KG1 (cell line): ENCODE measurements at regions not wholly inside any gene's neighbourhood (a gene's known extent, or its start where the extent isn't known, plus 50 kb on each side); places are given as distances from the start of the nearest gene placed in this dataset.

ENCODE experiments used
- DNase-seq: peaks from one replicate; lab custom pipeline; 2025; lab: John Stamatoyannopoulos, UW

DNA sequence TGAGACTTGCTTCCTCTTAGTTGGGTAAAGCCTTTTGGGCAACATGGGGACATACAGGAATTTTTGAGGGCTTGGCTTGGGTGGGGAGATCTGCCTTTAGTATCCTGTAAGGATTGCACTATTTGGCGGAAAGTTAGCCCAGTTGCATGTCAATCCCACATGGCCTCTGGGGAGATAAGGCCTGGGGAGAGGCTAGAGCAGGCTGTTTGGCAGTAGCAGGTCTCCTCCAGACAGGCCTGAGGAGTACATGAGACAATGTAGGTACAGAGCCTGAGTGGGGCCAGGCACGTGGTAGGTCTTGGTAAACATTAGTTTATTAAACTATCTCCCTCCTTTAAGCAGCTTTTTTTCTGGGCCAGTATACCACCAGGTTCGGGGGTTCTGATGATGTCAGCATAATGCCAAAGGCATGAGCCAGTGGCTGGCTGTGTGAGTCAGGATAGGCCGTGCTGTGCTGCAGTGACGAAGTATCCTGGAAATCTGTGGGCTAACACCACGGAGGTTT is 147.9 kb downstream of the VEGFA start:
- DNase-seq: no peak

GRCh38 chr6:43916924-43917877 is 147.2 kb downstream of the VEGFA start:
- no peak for DNase-seq

DNA sequence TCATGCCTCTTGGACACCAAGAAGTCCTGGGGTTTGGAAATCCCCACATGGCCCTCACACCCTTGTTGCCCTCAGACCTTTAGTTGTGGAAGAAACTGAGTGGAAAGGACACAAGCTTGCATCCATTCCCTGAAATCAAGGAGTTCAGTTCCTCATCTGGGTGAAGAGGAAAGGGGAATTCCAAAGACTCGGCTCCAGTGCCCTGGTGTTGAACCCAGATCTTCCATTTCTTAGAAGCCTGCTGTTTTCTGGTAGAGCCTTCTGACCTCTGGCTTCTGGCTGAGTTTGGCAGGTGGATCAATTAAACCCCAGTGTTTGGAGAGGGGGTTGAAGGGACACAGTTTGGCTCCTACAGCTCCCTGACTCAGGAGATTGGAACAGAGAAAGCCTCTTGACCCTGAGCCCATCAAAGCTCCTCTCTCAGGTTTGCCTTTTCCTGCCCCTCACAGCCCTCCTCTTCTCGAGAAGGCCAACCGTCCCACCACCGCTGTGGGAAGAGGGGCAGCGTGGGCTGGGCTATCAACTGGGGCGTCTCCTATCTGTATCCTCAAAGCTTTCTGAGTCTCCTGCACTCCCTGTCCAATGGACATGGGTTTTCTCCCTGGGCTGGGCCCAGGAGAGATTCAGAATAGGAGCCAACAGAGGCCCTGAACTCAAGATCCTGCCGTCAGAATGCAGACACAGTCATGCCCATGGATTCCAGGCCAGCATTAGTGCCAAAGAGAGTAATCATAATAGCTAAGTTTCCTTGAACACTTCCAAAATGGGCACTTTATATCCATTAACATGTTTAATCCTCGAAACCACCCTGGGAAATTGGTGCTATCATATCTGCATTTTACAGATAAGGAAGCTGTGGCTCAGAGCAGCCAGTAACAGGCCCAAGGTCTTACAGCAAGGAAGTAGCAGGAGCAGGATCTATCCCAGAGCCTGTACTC is 146.2 kb downstream of the VEGFA start:
- no peak for DNase-seq

DNA sequence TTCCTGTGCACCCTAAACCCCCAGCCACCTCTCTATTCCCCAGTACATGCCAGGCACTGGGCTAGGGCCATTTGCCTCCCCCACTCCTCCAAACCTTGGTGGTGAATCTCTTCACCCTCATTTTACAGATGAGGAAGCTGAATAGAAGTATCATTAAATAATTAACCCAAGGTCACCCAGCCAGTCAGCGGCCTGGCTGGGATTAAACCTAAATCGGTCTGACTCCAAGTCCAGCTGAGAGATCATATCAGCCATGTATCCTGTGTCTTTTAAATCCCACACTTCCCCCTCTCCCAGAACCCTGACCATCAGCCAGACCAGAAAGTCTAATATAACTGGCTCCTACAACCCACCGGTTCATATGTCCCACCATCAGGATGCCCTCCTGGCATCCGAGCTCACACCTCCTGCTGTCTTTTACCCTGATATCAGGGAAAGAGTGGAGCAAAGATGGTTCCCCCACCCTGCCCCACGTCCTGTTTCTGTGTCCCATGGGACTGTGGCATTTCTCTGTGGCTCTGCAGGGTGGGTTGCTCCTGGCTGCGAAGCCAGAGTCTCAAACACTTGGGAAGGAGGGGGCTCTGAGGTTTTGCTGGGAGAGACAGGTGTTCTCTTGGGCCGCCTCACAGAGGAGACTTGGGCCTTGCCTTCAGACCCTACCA is 145.3 kb downstream of the VEGFA start:
- no peak for DNase-seq

DNA sequence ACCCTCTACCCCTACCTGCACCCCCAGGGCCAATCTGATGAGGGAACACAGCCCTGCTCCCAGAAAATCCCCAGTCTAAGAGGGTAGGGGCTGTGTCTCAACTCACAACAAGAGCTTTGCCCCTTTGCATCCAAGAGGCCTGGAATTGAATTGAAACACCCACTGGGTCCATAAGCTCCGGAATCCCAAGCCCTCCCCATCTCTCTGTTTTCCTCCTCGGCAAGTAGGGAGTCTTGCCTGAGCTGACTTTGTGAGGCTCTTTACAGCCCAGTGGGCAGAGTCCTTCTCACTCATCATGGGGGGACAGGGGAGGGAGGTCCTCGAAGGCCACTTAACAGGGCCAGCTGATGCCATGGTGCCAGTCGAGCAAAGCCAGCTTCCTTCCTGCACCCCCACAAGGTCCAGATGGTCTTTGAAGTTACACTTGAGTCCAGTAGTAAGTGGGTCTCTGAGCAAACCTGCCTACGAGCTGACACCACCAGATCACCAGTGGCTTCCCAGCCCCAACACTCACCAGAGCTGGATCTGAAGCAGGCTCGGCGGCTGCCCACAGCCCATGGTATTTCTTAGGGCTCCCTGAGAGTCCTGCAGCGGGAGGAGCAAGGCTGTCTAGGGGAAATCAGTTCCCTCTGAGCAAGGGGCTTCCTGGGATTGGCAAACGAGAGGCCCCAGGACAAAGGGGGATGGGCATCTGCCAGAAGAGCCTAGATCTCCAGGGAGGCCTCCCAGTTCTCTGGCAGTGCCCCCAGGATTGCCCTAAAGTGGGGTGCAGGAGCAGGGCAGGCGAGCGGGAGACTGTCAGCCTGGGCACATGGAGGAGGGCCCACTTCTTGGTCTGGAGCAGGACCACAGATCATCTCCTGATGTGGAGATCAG is 144.5 kb downstream of the VEGFA start:
- no peak for DNase-seq

DNA sequence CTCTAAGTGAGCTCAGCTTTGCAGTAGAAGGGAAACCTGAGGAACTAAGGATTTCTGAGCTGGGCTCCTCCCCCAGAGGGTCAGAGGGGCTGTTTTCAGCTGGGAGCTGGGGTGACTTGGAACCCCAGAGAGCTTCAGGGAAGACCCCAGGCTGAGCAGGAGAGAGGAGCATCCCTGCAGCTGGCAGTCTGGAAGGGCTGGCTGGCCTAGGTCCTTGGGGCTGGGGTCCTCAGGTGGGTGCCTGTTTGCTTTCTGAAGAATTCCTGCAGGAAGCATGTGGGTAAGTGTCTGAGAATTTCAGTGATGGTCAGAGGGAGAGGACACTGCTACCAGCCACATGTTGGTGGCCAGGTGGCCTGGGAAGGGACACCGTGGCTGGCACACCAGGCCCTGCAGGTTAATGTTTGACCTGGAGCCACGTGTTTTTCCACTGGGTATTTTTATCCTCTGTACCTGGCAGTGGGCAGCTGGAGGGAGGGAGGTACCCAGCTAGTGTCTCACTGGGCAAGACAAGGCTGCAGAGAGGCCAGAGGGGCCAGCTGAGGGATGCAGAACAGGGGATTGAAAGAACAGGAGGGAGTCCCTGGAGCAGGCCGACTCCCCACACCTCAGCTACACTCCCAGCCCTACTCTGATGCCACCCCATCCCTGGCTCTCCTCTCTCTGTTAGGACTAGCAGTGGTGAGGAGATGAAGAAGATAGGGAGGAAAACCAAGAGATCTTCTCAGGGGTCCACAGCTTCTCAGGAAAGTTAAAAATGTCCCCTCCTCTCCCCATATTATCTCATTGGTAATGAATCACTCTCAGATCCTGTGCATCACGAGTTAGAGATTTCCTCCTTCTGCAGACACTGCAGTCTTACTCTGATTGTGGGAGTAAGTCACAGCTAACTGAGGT is 143.6 kb downstream of the VEGFA start:
- no peak for DNase-seq

DNA sequence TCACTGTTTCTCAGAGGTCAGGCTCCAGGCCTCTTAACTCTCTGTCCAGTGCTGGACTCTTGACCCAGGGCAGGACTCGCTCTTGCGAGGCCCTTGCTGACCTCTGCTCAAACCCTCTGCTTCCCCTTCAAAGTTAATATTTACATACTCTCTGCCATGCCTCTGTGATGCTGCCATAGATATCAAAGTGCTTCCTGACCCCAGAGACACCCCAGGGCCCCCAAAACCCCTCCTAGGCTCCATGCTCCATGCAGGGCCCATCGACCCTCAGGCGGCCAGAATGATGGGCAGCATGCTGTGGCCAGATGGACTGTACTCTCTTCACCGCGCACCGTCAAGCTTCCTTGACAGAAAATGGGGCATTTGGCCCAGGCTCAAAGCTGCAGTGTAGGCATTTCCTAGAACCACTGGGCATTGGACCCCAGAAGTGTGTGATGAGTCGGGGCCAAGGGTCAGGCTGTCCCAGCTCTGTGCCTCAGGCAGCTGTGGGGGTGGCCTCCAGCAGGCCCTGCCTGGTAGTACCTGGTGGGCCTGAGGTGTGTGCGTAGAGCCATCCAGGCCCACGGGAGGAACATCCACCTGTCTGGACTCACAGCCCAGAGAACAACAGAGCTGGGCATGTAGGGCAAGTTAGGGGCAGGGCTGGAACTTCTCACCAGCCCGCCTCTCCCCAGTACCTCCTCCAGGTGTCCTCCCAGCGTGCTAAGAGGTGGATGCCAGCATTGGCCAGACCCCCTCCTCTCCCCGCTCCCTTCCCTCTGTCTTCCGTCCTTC is 142.8 kb downstream of the VEGFA start:
- no peak for DNase-seq

- no peak for DNase-seq
Measured at GRCh38 chr6:43912116-43912577, 142.1 kb downstream of the VEGFA start.

DNA sequence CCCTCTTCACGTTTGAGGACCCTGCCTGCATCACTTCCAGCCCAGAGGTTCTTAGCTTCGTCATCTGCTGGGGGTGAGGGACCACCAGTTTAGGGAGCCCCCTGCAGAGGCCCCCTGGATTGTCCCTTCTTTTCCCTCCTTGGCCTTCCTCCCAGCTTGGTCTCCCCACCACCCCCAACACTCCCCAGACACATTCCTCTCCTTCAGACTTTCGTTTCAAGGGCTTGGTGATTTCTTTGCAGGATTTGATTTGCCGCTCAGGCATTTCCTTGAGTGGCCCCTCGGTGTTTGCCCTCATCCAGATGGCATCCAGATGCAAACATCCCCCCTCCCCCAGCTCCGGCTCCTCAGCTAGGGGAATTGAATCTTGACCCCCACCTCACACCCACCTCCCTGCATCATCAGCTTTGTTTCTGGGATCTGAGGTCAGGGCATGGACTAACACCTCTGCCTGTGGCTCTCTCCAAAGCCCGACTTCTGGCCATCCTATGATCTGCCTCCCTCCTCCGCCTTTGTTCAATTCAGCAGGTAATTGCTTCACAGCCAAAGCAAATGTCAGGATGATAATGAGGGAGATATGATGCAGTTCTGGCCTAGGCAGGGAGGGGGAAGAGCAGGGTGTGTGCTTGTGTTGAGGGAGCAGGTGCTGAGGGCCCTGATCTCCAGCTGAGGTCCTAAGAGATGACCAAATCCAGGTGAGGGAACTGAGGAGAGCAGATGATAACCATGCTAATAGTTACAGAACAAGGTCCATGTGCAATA is 141.5 kb downstream of the VEGFA start:
- no peak for DNase-seq

DNA sequence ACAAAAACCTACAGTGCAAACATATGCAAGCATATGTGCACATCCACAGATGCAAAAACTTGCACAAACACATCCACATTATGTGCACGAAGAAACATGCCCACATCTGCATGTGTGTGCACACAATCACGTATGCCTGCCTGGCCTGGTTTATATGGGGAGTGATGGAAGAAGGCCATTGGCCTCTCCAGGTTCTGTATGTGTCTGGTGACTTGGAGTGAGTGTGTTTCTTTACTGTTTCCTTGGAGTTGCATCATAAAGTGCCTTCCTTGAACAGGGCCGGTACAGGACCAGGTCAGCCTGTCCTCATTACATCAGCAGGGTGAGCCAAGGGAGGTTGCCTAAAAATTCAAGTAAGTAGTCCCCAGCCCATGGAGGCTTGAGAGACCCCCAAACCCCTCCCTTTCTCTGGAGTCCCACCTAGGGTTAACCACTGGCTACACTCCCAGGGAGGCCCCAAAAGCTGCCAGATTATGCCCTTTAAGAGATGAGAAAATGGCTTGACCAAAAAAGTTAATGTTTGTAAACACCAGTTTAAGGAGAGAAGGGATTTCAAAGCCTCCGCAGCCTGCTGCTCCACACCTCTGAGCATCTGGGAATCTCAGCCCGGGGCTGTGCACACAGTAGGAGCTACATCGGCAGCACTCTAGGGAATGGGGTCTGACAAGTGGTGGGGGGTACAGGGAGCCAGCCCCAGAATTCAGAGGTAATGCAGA is 140.8 kb downstream of the VEGFA start:
- no peak for DNase-seq

DNA sequence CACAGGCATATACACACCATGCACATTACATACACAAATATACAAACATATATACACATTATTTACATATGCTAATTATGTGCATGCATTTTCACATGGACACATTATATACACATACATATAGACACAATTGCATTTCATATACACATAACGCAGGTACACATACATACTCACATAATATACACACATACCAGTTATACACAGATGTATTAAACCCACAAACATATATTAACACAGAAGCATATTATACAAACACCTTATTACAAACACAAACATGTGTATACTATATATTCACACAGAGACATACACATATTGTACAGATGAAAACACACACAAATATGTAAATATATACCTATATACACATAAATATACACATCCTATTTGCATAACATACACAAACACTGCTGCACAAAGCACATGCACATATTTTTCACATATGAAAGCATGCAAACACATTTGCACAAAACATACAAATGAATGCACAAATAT is 140.2 kb downstream of the VEGFA start:
- no peak for DNase-seq

DNA sequence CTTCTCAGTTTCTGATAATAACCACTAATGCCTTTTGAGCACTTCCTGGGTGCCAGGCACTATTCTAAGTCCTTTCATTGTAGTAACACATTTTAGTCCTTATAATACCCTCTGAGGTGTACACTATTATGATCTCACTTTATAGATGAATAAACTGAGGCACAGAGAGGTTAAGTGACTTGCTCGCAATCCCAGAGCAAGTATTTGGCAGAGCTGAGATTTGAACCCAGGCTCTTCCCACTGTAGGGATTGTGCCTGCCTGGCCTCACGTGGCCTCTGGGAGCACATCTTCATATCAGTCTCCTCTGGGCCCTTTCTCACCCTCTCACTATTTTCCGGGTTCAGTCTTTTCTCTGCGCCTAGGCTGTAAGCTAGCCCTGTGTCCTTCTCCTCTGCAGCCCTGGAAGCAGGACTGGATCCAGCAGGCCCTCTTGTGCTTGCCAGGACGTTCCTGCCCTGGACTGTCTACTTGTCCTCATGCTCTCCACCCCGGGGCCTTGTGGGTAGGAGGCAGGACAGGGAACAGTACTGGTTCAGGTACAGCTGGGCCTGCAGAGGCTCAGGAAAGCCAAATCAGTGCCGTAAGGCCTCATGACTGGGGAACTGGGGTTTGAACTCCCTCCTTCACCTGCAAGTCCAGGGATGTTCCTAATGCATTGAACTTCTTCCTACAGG is 139.6 kb downstream of the VEGFA start:
- DNase-seq: no peak

GRCh38 chr6:43907789-43908472 is 137.9 kb downstream of the VEGFA start:
- no peak for DNase-seq

DNA sequence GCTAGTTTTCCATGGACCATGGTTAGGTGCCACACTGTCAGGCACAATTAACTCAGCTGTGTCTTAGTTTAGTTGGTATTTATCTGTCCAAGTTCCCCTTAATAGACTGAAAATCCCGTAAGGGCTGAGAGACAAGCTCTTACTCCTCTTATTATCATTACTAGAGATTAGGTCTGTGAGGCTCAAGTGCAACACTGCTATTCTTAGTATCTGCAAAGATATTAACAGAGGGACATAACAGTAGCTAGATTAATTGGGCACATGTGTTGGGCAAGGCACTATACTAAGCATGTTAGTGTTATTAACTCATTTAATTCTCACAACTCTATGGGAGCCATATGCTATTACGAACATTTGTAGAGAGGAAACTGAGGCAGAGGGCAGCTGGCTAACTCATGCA is 137.3 kb downstream of the VEGFA start:
- no peak for DNase-seq

DNA sequence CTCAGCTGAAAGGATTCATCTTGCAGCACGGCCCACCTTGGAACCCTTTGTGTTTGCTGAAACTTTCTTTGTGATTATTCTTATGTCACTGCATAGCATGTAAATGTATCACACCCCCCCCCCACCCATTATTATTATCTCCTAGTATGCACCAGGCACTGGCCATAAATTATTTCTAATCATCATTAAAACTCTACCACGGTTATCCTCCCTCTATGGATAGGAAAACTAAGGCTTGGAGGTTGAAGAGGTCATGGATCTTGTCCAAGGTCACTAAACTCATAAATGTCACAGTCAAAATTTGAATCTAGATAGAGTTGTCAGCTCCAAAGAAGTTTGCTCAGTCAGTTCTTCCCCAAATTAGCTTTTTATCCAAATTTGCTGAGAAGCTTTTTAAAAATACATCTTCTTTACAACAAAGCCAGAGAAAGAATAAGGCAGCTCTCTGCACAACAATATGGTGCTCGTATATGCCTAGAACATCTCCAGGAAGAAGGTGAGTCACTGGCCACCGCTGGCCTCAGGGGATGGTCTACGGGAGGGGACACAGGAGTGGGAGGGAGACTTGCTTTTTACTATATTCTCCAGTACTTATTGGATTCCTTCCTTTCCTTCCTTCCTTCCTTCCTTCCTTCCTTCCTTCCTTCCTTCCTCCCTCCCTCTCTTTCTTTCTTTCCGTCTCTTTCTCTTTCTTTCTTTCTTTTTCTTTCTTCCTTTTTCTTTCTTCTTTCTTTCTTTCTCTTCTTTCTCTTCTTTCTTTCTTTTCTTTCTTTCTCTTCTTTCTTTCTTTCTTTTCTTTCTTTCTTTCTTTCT is 134.5 kb downstream of the VEGFA start:
- DNase-seq: no peak
